SK-N-MC (cell line): ENCODE measurements at regions not wholly inside any gene's neighbourhood (a gene's known extent, or its start where the extent isn't known, plus 50 kb on each side); places are given as distances from the start of the nearest gene placed in this dataset.

Experiments used
- EZH2 ChIP-seq: fragments of 200-600 bp; sonication (generic); IDR thresholded peaks from one replicate; pipeline ENCODE4 v1.6.1; 2017; ENCODE audit warnings: antibody characterized with exemption
- FOXP2 ChIP-seq: optimal IDR thresholded peaks from 2 replicates; pipeline ENCODE3; 2011; ENCODE audit warnings: mild to moderate bottlenecking, moderate library complexity; ENCODE audit not compliant: insufficient read depth; ENCODE audit errors: extremely low read length, control extremely low read depth
- POLR2AphosphoS5 ChIP-seq: IDR thresholded peaks from 2 replicates; pipeline ENCODE4 v1.6.1; 2012; ENCODE audit warnings: mild to moderate bottlenecking, low read depth, low read length, borderline replicate concordance

GRCh38 chr20:20956513-20956931 is 149.6 kb downstream of the LINC00237 start:
- no peak for TF ChIP-seq EZH2
- TF ChIP-seq POLR2AphosphoS5: no peak
- no peak for TF ChIP-seq FOXP2
